GM23248 (cell line): ENCODE measurements at regions not wholly inside any gene's neighbourhood (a gene's known extent, or its start where the extent isn't known, plus 50 kb on each side); places are given as distances from the start of the nearest gene placed in this dataset.

Experiments used
- EZH2 ChIP-seq: fragments of 200-600 bp; sonication (generic); IDR thresholded peaks from 2 replicates; pipeline ENCODE4 v1.6.1; 2018; ENCODE audit warnings: antibody characterized with exemption, mild to moderate bottlenecking; ENCODE audit not compliant: insufficient read depth, poor library complexity, severe bottlenecking
- EZH2phosphoT487 ChIP-seq: fragments of 200-600 bp; sonication (generic); IDR thresholded peaks from 2 replicates; pipeline ENCODE4 v1.6.1; 2018; ENCODE audit warnings: antibody characterized with exemption, moderate library complexity, mild to moderate bottlenecking, low read depth; ENCODE audit not compliant: insufficient read depth

GRCh38 chr6:55033016-55033546 lies 141.2 kb upstream of the HCRTR2 start:
- TF ChIP-seq EZH2phosphoT487 (no peak), EZH2 (no peak)
